ENCODE measurements at regions not wholly inside any gene's neighbourhood (a gene's known extent, or its start where the extent isn't known, plus 50 kb on each side); places are given as distances from the start of the nearest gene placed in this dataset.

GRCh38 chr4:163070023-163070422, 96.7 kb downstream of the NAF1 start:
- Histone ChIP-seq H3K4me1 (ENCODE audit: insufficient read depth, low read length) (no peaks in the 10 kb centered on the region), H3K9me3 (ENCODE audit: control insufficient read depth in 1 of 2, insufficient read depth in 1 of 2, low read length in 2 of 2) (no peaks in the 10 kb centered on the region), H3K4me3 (ENCODE audit: low read length) (no peak overlapping the region), H3K36me3 (ENCODE audit: insufficient read depth, low read length) (no peaks in the 10 kb centered on the region), H3K27me3 (ENCODE audit: control insufficient read depth in 1 of 2, insufficient read depth in 2 of 2, low read length in 2 of 2) (no peaks in the 10 kb centered on the region), H3K27ac (ENCODE audit: low read depth in 1 of 2, low read length in 2 of 2) (no peak overlapping the region)
- Mint-ChIP-seq H3K27ac (no peak overlapping the region), H3K27me3 (peaks cover 3% of the 10 kb centered on the region), H3K4me1 (ENCODE audit: low read depth) (no peaks in the 10 kb centered on the region), H3K36me3 (ENCODE audit: low read depth) (no peaks in the 10 kb centered on the region), H3K4me3 (no peak overlapping the region), H3K9me3 (no peaks in the 10 kb centered on the region)
- intact Hi-C loops (cut with DNase I, micrococcal nuclease) = no loop called here
- DNase-seq (no peak), ATAC-seq (ENCODE audit: poor library complexity) (no peak)
- ChIA-PET CTCF (no interaction called here), POLR2A (no interaction called here)
- TF ChIP-seq, protein P1, sequence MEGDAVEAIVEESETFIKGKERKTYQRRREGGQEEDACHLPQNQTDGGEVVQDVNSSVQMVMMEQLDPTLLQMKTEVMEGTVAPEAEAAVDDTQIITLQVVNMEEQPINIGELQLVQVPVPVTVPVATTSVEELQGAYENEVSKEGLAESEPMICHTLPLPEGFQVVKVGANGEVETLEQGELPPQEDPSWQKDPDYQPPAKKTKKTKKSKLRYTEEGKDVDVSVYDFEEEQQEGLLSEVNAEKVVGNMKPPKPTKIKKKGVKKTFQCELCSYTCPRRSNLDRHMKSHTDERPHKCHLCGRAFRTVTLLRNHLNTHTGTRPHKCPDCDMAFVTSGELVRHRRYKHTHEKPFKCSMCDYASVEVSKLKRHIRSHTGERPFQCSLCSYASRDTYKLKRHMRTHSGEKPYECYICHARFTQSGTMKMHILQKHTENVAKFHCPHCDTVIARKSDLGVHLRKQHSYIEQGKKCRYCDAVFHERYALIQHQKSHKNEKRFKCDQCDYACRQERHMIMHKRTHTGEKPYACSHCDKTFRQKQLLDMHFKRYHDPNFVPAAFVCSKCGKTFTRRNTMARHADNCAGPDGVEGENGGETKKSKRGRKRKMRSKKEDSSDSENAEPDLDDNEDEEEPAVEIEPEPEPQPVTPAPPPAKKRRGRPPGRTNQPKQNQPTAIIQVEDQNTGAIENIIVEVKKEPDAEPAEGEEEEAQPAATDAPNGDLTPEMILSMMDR (IDR thresholded peaks at IDR 0.05) = no peak

DNA sequence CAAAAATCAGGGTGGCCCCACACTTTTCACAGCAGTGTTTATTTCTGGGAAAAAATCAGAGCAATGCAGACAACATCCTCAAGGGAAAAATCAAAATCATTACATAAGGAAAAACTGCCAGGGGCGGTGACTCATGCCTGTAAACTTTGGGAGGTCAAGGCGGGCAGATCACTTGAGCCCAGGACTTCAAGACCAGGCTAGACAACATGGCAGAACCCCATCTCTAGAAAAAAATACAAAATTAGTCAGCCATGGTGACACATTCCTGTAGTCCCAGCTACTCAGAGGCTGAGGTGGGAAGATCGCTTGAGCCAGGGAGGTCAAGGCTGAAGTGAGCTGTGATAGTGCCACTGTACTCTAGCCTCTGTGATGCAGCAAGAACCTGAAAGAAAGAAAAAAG, 102.8 kb downstream of the NAF1 start:
- intact Hi-C loops (cut with DNase I, micrococcal nuclease) = no loop called here
- POLR2A ChIA-PET = no interaction called here
- TF ChIP-seq, protein P1 (IDR thresholded peaks at IDR 0.05) = no peak

DNA sequence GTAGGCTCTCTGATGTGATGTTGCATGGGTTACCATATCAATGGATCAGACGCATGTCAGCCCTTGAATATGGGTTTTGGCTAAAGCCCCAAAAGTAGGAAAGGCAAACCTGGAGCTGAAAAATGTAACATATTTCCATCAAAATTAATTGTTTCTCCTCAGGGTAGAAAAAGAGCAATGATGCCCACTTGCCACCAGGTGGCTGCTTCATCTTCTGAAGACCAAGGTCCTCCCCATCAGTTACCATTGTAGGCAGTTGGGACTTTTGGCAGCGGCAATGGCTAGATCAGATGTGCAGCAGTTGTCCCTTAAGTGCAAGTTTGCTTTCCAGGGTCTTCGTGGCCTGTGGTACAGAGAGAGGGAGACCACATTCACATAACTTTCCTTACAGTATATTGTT, 118.2 kb downstream of the NAF1 start:
- H3K27me3 Mint-ChIP-seq = peaks cover 3% of the 10 kb centered on the region
- Histone ChIP-seq H3K9me3 (ENCODE audit: control insufficient read depth in 1 of 2, insufficient read depth in 1 of 2, low read length in 2 of 2) (no peaks in the 10 kb centered on the region), H3K4me3 (ENCODE audit: low read length) (no peak overlapping the region), H3K27ac (ENCODE audit: low read depth in 1 of 2, low read length in 2 of 2) (no peak overlapping the region), H3K4me1 (ENCODE audit: insufficient read depth, low read length) (no peaks in the 10 kb centered on the region), H3K27me3 (ENCODE audit: control insufficient read depth in 1 of 2, insufficient read depth in 2 of 2, low read length in 2 of 2) (no peaks in the 10 kb centered on the region), H3K36me3 (ENCODE audit: insufficient read depth, low read length) (no peaks in the 10 kb centered on the region)
- ChIA-PET POLR2A (no interaction called here), CTCF (no interaction called here)
- H3K4me1 Mint-ChIP-seq (ENCODE audit: low read depth) = no peaks in the 10 kb centered on the region
- ATAC-seq (ENCODE audit: poor library complexity) (no peak), DNase-seq (peak in 4 of 14 experiments; percentile 5 to 34 (median 13))
- no peak overlapping the region for H3K27ac Mint-ChIP-seq
- no peaks in the 10 kb centered on the region for H3K36me3 Mint-ChIP-seq (ENCODE audit: low read depth)
- TF ChIP-seq, protein P1 (IDR thresholded peaks at IDR 0.05) = peak; percentile 27
- no peaks in the 10 kb centered on the region for H3K9me3 Mint-ChIP-seq
- intact Hi-C loops (cut with DNase I, micrococcal nuclease) = loop anchor here (2.0 to 5.0 kb wide), 2 partner anchors 499 to 500 kb away; no protein-coding TSS in a partner anchor
- no peak overlapping the region for H3K4me3 Mint-ChIP-seq

More for the DNA sequence above, 102.8 kb downstream of the NAF1 start:
- H3K4me1 Mint-ChIP-seq (ENCODE audit: low read depth) = no peaks in the 10 kb centered on the region
- no peaks in the 10 kb centered on the region for H3K9me3 ChIP-seq (ENCODE audit: control insufficient read depth in 1 of 2, insufficient read depth in 1 of 2, low read length in 2 of 2)
- CTCF ChIA-PET = no interaction called here
- DNase-seq (no peak), ATAC-seq (ENCODE audit: poor library complexity) (no peak)
- no peaks in the 10 kb centered on the region for H3K36me3 Mint-ChIP-seq (ENCODE audit: low read depth)
- no peak overlapping the region for H3K27ac Mint-ChIP-seq
- H3K4me1 ChIP-seq (ENCODE audit: insufficient read depth, low read length) = no peaks in the 10 kb centered on the region
- no peak overlapping the region for H3K27ac ChIP-seq (ENCODE audit: low read depth in 1 of 2, low read length in 2 of 2)
- H3K9me3 Mint-ChIP-seq = no peaks in the 10 kb centered on the region
- H3K27me3 Mint-ChIP-seq = peaks cover 18% of the 10 kb centered on the region
- no peaks in the 10 kb centered on the region for H3K36me3 ChIP-seq (ENCODE audit: insufficient read depth, low read length)
- H3K27me3 ChIP-seq (ENCODE audit: control insufficient read depth in 1 of 2, insufficient read depth in 2 of 2, low read length in 2 of 2) = no peaks in the 10 kb centered on the region
- no peak overlapping the region for H3K4me3 ChIP-seq (ENCODE audit: low read length)
- H3K4me3 Mint-ChIP-seq = no peak overlapping the region
